AG04450 (cell line): ENCODE measurements at regions not wholly inside any gene's neighbourhood (a gene's known extent, or its start where the extent isn't known, plus 50 kb on each side); places are given as distances from the start of the nearest gene placed in this dataset.
A peak's percentile ranks its signal among the peaks of the same experiment; 100 is the strongest.

ENCODE experiments used
- CTCF ChIA-PET: fragments of 300-600, 350-600 bp; formaldehyde crosslinking; extraction: SDS; loops from one replicate; lab custom pipeline; 2022; ENCODE audit warnings: antibody characterized with exemption, inconsistent platforms; lab: Charles Lee
- POLR2A ChIA-PET: fragments of 350-600 bp; formaldehyde crosslinking; extraction: SDS; loops from one replicate; lab custom pipeline; 2021; ENCODE audit warnings: antibody characterized with exemption, inconsistent platforms; lab: Yijun Ruan, JAX
- DNase-seq: peaks from one replicate; pipeline ENCODE4 v3.0.0-alpha.2; 2011; ENCODE audit warnings: low read depth, low spot score
- H3K27ac ChIP-seq: one replicate; pipeline ENCODE4 v1.5.1; 2012; ENCODE audit warnings: low read depth, low read length, control low read depth
- H3K27me3 ChIP-seq: one replicate; pipeline ENCODE4 v1.6.0; 2012; ENCODE audit warnings: low read length; ENCODE audit not compliant: control insufficient read depth, insufficient read depth
- H3K4me3 ChIP-seq: 2 replicates; pipeline ENCODE4 v1.5.1; 2011; ENCODE audit warnings: mild to moderate bottlenecking, low read depth, low read length, control low read depth
- H3K9me3 ChIP-seq: 2 replicates; pipeline ENCODE4 v1.5.1; 2012; ENCODE audit warnings: low read length; ENCODE audit not compliant: control insufficient read depth, insufficient read depth
- TF ChIP-seq, protein P1 (sequence below): IDR thresholded peaks from 2 replicates; pipeline ENCODE4 v1.5.1; 2011; ENCODE audit warnings: low read depth, low read length, control low read depth, inconsistent platforms

DNA sequence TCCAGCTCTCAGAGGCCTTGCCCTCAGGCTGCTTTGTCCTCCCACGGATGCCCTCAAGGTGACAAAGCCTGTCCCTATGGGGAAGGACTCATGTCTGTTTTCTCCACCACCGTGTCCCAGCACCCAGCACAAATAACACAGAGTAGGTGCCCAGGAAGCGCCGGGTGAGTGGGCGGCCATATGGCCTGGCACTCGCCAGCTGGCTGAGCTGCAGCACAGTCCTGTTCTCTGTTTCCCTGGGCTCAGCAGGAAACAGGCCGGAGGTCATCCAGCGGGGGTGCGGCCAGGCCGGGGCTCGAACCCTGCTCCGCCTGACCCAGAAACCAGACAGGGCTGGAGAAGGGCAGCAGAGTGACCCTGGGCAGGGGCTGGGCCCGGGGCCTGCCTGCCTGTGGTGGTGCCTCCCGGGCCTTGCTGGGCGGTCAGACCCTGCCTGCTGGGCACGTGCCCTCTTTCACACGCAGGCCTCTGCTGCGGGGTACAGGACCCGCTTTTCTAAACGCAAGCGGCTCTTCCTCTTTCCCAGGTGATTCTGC, 139.0 kb upstream of the CIBAR2 start:
- TF ChIP-seq, protein P1, sequence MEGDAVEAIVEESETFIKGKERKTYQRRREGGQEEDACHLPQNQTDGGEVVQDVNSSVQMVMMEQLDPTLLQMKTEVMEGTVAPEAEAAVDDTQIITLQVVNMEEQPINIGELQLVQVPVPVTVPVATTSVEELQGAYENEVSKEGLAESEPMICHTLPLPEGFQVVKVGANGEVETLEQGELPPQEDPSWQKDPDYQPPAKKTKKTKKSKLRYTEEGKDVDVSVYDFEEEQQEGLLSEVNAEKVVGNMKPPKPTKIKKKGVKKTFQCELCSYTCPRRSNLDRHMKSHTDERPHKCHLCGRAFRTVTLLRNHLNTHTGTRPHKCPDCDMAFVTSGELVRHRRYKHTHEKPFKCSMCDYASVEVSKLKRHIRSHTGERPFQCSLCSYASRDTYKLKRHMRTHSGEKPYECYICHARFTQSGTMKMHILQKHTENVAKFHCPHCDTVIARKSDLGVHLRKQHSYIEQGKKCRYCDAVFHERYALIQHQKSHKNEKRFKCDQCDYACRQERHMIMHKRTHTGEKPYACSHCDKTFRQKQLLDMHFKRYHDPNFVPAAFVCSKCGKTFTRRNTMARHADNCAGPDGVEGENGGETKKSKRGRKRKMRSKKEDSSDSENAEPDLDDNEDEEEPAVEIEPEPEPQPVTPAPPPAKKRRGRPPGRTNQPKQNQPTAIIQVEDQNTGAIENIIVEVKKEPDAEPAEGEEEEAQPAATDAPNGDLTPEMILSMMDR = no peak
- H3K27ac ChIP-seq = no peak overlapping the region
- DNase-seq = no peak
- H3K4me3 ChIP-seq = no peak overlapping the region
- POLR2A ChIA-PET = interaction anchor here (0.6 kb wide), 1 partner anchor 32 kb away, joined by 3 read pairs; no protein-coding TSS in a partner anchor
- no peaks in the 10 kb centered on the region for H3K27me3 ChIP-seq
- CTCF ChIA-PET = interaction anchor here (1.4 to 3.0 kb wide), 4 partner anchors 12 to 137 kb away, joined by 4 to 27 read pairs (median 15); no protein-coding TSS in a partner anchor
- H3K9me3 ChIP-seq = no peaks in the 10 kb centered on the region; the same call in 1 of the 2 replicates

DNA sequence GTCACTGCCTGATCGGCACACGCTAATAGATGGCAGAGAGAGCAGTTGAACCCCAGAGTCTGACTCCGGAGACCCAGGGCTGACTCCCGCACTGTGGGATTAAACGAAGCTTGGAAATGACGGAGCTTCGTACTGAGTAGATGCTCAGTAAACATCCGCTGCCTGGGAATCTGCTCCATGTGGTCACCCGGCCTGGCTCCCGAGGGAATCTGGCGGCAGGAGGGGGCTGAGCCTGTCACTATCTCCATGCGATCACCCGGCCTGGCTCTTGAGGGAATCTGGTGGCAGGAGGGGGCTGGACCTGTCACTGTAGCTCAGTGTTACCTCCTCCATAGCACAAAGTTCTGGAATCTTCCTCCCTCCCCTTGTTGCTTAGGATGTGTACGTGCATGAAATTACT, 139.7 kb upstream of the CIBAR2 start:
- Histone ChIP-seq H3K9me3 (no peaks in the 10 kb centered on the region; the same call in 1 of the 2 replicates), H3K27ac (no peak overlapping the region), H3K27me3 (no peaks in the 10 kb centered on the region), H3K4me3 (no peak overlapping the region)
- DNase-seq = no peak
- POLR2A ChIA-PET = interaction anchor here (0.6 kb wide), 1 partner anchor 18 kb away, joined by 3 read pairs; no protein-coding TSS in a partner anchor
- CTCF ChIA-PET = interaction anchor here (0.8 to 3.0 kb wide), 13 partner anchors 10 to 365 kb away, joined by 3 to 27 read pairs (median 6); partner anchors contain the start of gene CIBAR2
- TF ChIP-seq, protein P1 = no peak

DNA sequence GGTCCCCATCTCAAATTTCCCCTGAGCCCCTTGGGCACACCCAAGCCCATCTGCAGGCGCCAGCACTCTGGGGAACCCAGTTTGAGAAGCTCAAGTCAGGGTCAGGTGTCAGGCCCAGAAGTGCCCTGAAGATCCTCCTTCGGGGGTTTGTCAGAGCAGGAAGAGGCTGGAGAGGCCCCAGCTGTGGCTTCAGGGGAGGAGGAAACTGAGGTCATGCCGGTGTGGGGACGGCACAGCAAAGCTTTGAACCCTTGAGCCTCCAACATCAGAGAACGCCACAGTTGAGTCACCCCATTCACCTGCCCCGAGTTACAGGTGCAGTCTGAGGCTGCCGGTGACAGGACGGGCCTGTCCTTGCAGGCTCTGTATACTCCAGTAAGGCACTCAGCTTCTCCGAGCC, 140.2 kb upstream of the CIBAR2 start:
- Histone ChIP-seq H3K9me3 (no peaks in the 10 kb centered on the region; the same call in 1 of the 2 replicates), H3K27ac (no peak overlapping the region), H3K27me3 (no peaks in the 10 kb centered on the region), H3K4me3 (no peak overlapping the region)
- ChIA-PET POLR2A (interaction anchor here (0.6 kb wide), 1 partner anchor 18 kb away, joined by 3 read pairs; no protein-coding TSS in a partner anchor), CTCF (interaction anchor here (0.6 to 3.0 kb wide), 21 partner anchors 10 to 479 kb away, joined by 3 to 27 read pairs (median 5); partner anchors contain the start of gene CIBAR2)
- TF ChIP-seq, protein P1 = no peak
- no peak for DNase-seq

DNA sequence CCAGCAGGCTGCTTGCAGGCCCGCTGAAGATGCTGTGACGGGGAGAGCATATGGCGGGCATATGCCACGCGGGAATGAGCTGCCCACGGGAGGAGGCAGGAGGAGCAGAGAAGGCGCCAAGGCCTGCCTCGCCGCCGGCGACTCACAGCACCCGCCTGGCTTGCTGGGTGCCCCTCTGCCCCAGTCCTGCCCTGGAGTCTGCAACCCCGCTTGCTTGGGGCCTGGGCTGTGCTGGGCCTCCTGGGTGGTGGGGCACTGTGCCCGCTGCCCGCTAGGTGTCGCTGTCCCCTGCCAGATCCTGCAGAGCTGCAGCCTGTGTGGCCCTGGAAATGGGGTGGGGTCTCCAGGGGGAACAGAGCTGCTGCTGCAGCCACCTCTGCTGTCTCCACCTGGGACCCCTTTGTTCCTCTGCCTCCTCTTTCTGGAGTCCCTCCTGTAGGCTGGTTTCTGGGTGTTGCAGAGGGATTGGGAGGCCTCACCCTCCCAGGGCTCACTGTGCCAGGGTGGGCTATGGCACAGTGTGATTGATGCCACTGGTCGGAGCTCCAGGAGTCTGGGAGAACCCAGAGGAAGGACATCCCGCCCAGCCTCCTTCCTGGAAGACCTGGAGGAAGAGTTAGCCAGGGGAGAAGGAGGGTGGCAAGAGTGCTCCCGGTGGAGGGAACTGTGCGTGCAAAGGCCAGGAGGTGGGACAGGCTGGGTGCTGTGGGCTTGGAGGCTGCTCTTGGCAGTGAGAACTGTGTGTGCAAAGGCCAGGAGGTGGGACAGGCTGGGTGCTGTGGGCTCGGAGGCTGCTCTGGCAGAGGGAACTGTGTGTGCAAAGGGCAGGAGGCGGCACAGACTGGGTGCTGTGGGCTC, 141.0 kb upstream of the CIBAR2 start:
- H3K27me3 ChIP-seq = no peaks in the 10 kb centered on the region
- DNase-seq = no peak
- TF ChIP-seq, protein P1 = peak; percentile 83
- CTCF ChIA-PET = interaction anchor here (0.6 to 3.0 kb wide), 33 partner anchors 8 to 544 kb away, joined by 3 to 27 read pairs (median 4); partner anchors contain the start of gene CIBAR2
- no peak overlapping the region for H3K27ac ChIP-seq
- no peaks in the 10 kb centered on the region; the same call in 1 of the 2 replicates for H3K9me3 ChIP-seq
- H3K4me3 ChIP-seq = no peak overlapping the region
- POLR2A ChIA-PET = no interaction called here
